ENCODE measurements at regions not wholly inside any gene's neighbourhood (a gene's known extent, or its start where the extent isn't known, plus 50 kb on each side); places are given as distances from the start of the nearest gene placed in this dataset.

- TF ChIP-seq, protein P1, sequence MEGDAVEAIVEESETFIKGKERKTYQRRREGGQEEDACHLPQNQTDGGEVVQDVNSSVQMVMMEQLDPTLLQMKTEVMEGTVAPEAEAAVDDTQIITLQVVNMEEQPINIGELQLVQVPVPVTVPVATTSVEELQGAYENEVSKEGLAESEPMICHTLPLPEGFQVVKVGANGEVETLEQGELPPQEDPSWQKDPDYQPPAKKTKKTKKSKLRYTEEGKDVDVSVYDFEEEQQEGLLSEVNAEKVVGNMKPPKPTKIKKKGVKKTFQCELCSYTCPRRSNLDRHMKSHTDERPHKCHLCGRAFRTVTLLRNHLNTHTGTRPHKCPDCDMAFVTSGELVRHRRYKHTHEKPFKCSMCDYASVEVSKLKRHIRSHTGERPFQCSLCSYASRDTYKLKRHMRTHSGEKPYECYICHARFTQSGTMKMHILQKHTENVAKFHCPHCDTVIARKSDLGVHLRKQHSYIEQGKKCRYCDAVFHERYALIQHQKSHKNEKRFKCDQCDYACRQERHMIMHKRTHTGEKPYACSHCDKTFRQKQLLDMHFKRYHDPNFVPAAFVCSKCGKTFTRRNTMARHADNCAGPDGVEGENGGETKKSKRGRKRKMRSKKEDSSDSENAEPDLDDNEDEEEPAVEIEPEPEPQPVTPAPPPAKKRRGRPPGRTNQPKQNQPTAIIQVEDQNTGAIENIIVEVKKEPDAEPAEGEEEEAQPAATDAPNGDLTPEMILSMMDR (IDR thresholded peaks at IDR 0.05 in 4 of 5, conservative IDR thresholded peaks at IDR 0.05 in 1 of 5): no peak
- TF ChIP-seq POLR2A (IDR thresholded peaks at IDR 0.05): no peak
These were observed 77.4 kb upstream of the CLDN14 start for GRCh38 chr21:36557316-36557715.
